MCF 10A (cell line): ENCODE measurements at regions not wholly inside any gene's neighbourhood (a gene's known extent, or its start where the extent isn't known, plus 50 kb on each side); places are given as distances from the start of the nearest gene placed in this dataset.

Experiments used
- BruUV-seq: library from RNA; stranded (reverse); fragments of 400-500 nt; replicated peaks from 2 replicates; lab custom pipeline; 2021; lab: Mats Ljungman, UMichigan
- CTCF ChIA-PET: fragments of 300-600 bp; sonication (Branson Sonifier 250); formaldehyde crosslinking; extraction: SDS; loops from one replicate; lab custom pipeline; 2021; ENCODE audit warnings: antibody characterized with exemption, inconsistent platforms; lab: Yijun Ruan, JAX
- POLR2A ChIA-PET: fragments of 300-600, 350-650 bp; sonication (Branson Sonifier 250); formaldehyde crosslinking; extraction: SDS; loops from one replicate; lab custom pipeline; 2020; ENCODE audit warnings: antibody characterized with exemption, inconsistent platforms; lab: Yijun Ruan, JAX
- DNase-seq: peaks from one replicate; pipeline ENCODE4 v3.0.0-alpha.2; 2018; ENCODE audit not compliant: unreplicated experiment
- H3K27ac Mint-ChIP-seq: one replicate; pipeline ENCODE4 v1.8.0; 2022; ENCODE audit warnings: mild to moderate bottlenecking, low read depth, mixed read lengths; ENCODE audit not compliant: unreplicated experiment
- H3K27me3 Mint-ChIP-seq: one replicate; pipeline ENCODE4 v1.8.0; 2022; ENCODE audit warnings: mixed read lengths; ENCODE audit not compliant: insufficient read depth, unreplicated experiment
- H3K36me3 Mint-ChIP-seq: one replicate; pipeline ENCODE4 v1.8.0; 2022; ENCODE audit warnings: mild to moderate bottlenecking, moderate library complexity, mixed read lengths; ENCODE audit not compliant: insufficient read depth, unreplicated experiment
- H3K4me1 Mint-ChIP-seq: one replicate; pipeline ENCODE4 v1.8.0; 2022; ENCODE audit warnings: mixed read lengths; ENCODE audit not compliant: insufficient read depth, unreplicated experiment
- H3K4me3 Mint-ChIP-seq: one replicate; pipeline ENCODE4 v1.8.0; 2022; ENCODE audit warnings: mild to moderate bottlenecking, moderate library complexity, mixed read lengths; ENCODE audit not compliant: unreplicated experiment
- H3K9me3 Mint-ChIP-seq: one replicate; pipeline ENCODE4 v1.8.0; 2022; ENCODE audit warnings: mixed read lengths; ENCODE audit not compliant: unreplicated experiment
- CTCF ChIP-seq: fragments of 200-600 bp; IDR thresholded peaks from one replicate; pipeline ENCODE4 v1.8.0; 2022; ENCODE audit warnings: antibody characterized with exemption, mild to moderate bottlenecking; ENCODE audit not compliant: unreplicated experiment
- intact Hi-C: fragments of 100-400 bp; cut with micrococcal nuclease; formaldehyde crosslinking; loops from 2 replicates; pipeline ENCODE4 v1.14.1; 2022

- no peak overlapping the region for H3K4me3 Mint-ChIP-seq
- POLR2A ChIA-PET = no interaction called here
- CTCF ChIA-PET = no interaction called here
- no peak overlapping the region for H3K27ac Mint-ChIP-seq
- no peaks in the 10 kb centered on the region for H3K27me3 Mint-ChIP-seq
- TF ChIP-seq CTCF = no peak
- peaks cover under 1% of the 10 kb centered on the region for H3K4me1 Mint-ChIP-seq
- no peaks in the 10 kb centered on the region for H3K36me3 Mint-ChIP-seq
- no TSS peak for BruUV-seq
- no peaks in the 10 kb centered on the region for H3K9me3 Mint-ChIP-seq
- intact Hi-C loops = no loop called here
- DNase-seq = no peak
Measured at GRCh38 chr18:2027016-2027415, 544.3 kb downstream of the METTL4 start.

- Mint-ChIP-seq H3K4me3 (no peak overlapping the region), H3K9me3 (no peaks in the 10 kb centered on the region), H3K36me3 (no peaks in the 10 kb centered on the region), H3K27ac (no peak overlapping the region), H3K4me1 (no peaks in the 10 kb centered on the region), H3K27me3 (no peaks in the 10 kb centered on the region)
- intact Hi-C loops = no loop called here
- POLR2A ChIA-PET = no interaction called here
- CTCF ChIA-PET = no interaction called here
- BruUV-seq = no TSS peak
- DNase-seq = no peak
- no peak for TF ChIP-seq CTCF
Measured at GRCh38 chr18:2027756-2028155, 543.5 kb downstream of the METTL4 start.

- no TSS peak for BruUV-seq
- Mint-ChIP-seq H3K9me3 (no peaks in the 10 kb centered on the region), H3K27ac (no peak overlapping the region), H3K27me3 (no peaks in the 10 kb centered on the region), H3K4me3 (no peak overlapping the region), H3K36me3 (no peaks in the 10 kb centered on the region), H3K4me1 (no peaks in the 10 kb centered on the region)
- TF ChIP-seq CTCF = no peak
- intact Hi-C loops = no loop called here
- CTCF ChIA-PET = interaction anchor here (0.6 kb wide), 1 partner anchor 54 kb away, joined by 3 read pairs; no protein-coding TSS in a partner anchor
- POLR2A ChIA-PET = no interaction called here
- DNase-seq = no peak
Measured at GRCh38 chr18:2028986-2029385, 542.3 kb downstream of the METTL4 start.

- no peaks in the 10 kb centered on the region for H3K9me3 Mint-ChIP-seq
- no TSS peak for BruUV-seq
- H3K4me1 Mint-ChIP-seq = peaks cover 3% of the 10 kb centered on the region
- ChIA-PET POLR2A (interaction anchor here (1.3 kb wide), 1 partner anchor 10 kb away, joined by 3 read pairs; no protein-coding TSS in a partner anchor), CTCF (no interaction called here)
- H3K27ac Mint-ChIP-seq = no peak overlapping the region
- intact Hi-C loops = no loop called here
- no peaks in the 10 kb centered on the region for H3K36me3 Mint-ChIP-seq
- no peak for DNase-seq
- no peak overlapping the region for H3K4me3 Mint-ChIP-seq
- no peak for TF ChIP-seq CTCF
- no peaks in the 10 kb centered on the region for H3K27me3 Mint-ChIP-seq
Measured at GRCh38 chr18:2030647-2031046, 540.7 kb downstream of the METTL4 start.
